Keratinocyte (primary cell): ENCODE measurements at regions not wholly inside any gene's neighbourhood (a gene's known extent, or its start where the extent isn't known, plus 50 kb on each side); places are given as distances from the start of the nearest gene placed in this dataset.

Experiments
- DNase-seq: peaks from one replicate; pipeline ENCODE4 v3.0.0-alpha.2; 2011; ENCODE audit warnings: low read depth, missing footprints, low spot score
- FAIRE-seq: peaks from 2 replicates; lab custom pipeline; 2011; peaks lifted over from hg19 to GRCh38; lab: Jason Lieb, UNC
- H2AFZ ChIP-seq: 2 replicates; pipeline ENCODE4 v1.6.0; 2012; ENCODE audit warnings: low read length, control low read depth, inconsistent platforms; ENCODE audit not compliant: control insufficient read depth
- H3K27ac ChIP-seq: 2 replicates; pipeline ENCODE4 v1.5.1; 2011; ENCODE audit warnings: low read length; ENCODE audit not compliant: control insufficient read depth, insufficient read depth
- H3K27me3 ChIP-seq: 3 replicates; pipeline ENCODE4 v1.6.0; 2011; ENCODE audit warnings: low read length; ENCODE audit not compliant: control insufficient read depth, insufficient read depth; ENCODE audit errors: extremely low read depth
- H3K36me3 ChIP-seq, 2 experiments: 2 replicates in 1 of 2; 3 replicates in 1 of 2; pipeline ENCODE4 v1.5.1; 2011; ENCODE audit warnings: low read length in 2 of 2, mild to moderate bottlenecking in 1 of 2; ENCODE audit not compliant: control insufficient read depth in 2 of 2, insufficient read depth in 2 of 2; ENCODE audit errors: extremely low read depth in 1 of 2
- H3K4me1 ChIP-seq: 3 replicates; pipeline ENCODE4 v1.5.1; 2011; ENCODE audit warnings: low read length; ENCODE audit not compliant: control insufficient read depth, insufficient read depth; ENCODE audit errors: extremely low read depth
- H3K4me2 ChIP-seq: 3 replicates; pipeline ENCODE4 v1.6.0; 2011; ENCODE audit warnings: low read depth, low read length; ENCODE audit not compliant: control insufficient read depth, insufficient read depth; ENCODE audit errors: extremely low read depth
- H3K4me3 ChIP-seq, 3 experiments: fragments of 200-600 bp in 1 of 3; sonication (generic) in 1 of 3; 2 replicates in 2 of 3; 3 replicates in 1 of 3; pipeline ENCODE4 v1.5.1; 2011 to 2016; ENCODE audit warnings: low read length in 3 of 3, mild to moderate bottlenecking in 3 of 3, control low read depth in 2 of 3, inconsistent platforms in 1 of 3, low read depth in 1 of 3, mixed read lengths in 1 of 3, mixed run types in 1 of 3, moderate library complexity in 1 of 3; ENCODE audit not compliant: control insufficient read depth in 2 of 3, insufficient read depth in 2 of 3; ENCODE audit errors: extremely low read depth in 1 of 3
- H3K79me2 ChIP-seq: 2 replicates; pipeline ENCODE4 v1.6.0; 2012; ENCODE audit warnings: low read length; ENCODE audit not compliant: control insufficient read depth, insufficient read depth
- H3K9ac ChIP-seq: 3 replicates; pipeline ENCODE4 v1.6.0; 2011; ENCODE audit warnings: low read length; ENCODE audit not compliant: control insufficient read depth, insufficient read depth; ENCODE audit errors: extremely low read depth
- H3K9me1 ChIP-seq: 3 replicates; pipeline ENCODE4 v1.6.0; 2011; ENCODE audit warnings: low read length; ENCODE audit not compliant: control insufficient read depth, insufficient read depth; ENCODE audit errors: extremely low read depth
- H3K9me3 ChIP-seq: 2 replicates; pipeline ENCODE4 v1.5.1; 2012; ENCODE audit warnings: low read depth, low read length; ENCODE audit not compliant: control insufficient read depth
- H4K20me1 ChIP-seq: 3 replicates; pipeline ENCODE4 v1.6.0; 2011; ENCODE audit warnings: low read length; ENCODE audit not compliant: control insufficient read depth, insufficient read depth; ENCODE audit errors: extremely low read depth
- EZH2 ChIP-seq: IDR thresholded peaks from one replicate; pipeline ENCODE4 v1.6.1; 2012; ENCODE audit warnings: inconsistent platforms, mild to moderate bottlenecking, low read length, moderate library complexity
- dilution Hi-C: fragments of 300-500 bp; cut with MboI; formaldehyde crosslinking; loops from one replicate; pipeline ENCODE4 v1.7.0; 2020; ENCODE audit warnings: low sequenced_read_pairs; ENCODE audit not compliant: extremely low pct_ligation_motif_present
- TF ChIP-seq, protein P1 (sequence below), 3 experiments: IDR thresholded peaks in 1 of 3; conservative IDR thresholded peaks in 1 of 3; optimal IDR thresholded peaks in 1 of 3; 2 replicates in 2 of 3; 3 replicates in 1 of 3; pipeline versions ENCODE3 to v1.5.1; 2011; ENCODE audit warnings: low read length in 3 of 3, mild to moderate bottlenecking in 3 of 3, moderate library complexity in 2 of 3, control low read depth in 1 of 3, inconsistent platforms in 1 of 3; ENCODE audit not compliant: insufficient read depth in 2 of 3; ENCODE audit errors: extremely low read depth in 1 of 3

DNA sequence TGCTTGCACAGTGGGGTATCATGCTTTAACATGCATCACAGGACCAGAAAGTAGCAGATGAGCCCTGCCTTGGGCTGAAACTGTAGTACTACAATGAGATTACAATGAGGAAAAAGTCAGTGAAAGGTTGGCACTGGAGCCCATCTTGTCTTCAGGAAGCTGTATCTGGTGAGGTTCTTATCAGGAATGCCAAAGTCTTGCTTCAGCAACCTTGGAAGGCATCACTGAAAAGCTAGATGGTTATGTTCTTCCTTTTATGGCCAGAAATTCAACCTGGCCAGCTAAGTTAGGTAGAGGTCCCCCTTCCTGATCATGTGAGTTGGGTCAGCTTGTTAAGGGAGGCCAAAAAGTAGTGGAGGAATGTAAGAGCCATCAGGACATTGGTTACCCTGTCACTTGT is 254.0 kb upstream of the FAT3 start:
- H3K9me3 ChIP-seq, result no peaks in the 10 kb centered on the region

DNA sequence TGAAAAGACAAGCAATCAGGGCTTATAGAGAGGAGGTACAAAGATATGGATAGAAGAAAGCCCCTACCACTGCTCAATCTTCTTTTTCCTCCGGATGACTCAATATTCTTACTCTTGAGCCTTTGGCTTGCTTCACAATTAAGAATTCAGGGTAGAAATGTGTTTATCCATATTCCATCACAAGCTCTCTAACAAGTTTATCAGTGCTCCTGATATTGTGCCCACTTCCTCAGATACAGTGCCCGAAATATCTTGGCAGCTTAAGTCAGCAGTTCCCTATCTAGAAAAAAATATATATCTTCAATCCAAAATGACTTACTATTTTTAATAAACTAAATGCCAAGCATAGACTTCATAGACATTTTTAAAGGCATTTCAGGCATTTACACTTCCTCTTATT is 255.1 kb upstream of the FAT3 start:
- no peak overlapping the region for H3K4me3 ChIP-seq
- H3K27ac ChIP-seq, result no peak overlapping the region
- H3K4me1 ChIP-seq, result no peaks in the 10 kb centered on the region
- DNase-seq (no peak), FAIRE-seq (no peak)
- no peaks in the 10 kb centered on the region for H3K36me3 ChIP-seq
- dilution Hi-C loops, result no loop called here
- no peaks in the 10 kb centered on the region for H3K27me3 ChIP-seq
- H3K9ac ChIP-seq, result no peak overlapping the region
- H3K9me3 ChIP-seq, result no peaks in the 10 kb centered on the region
- H4K20me1 ChIP-seq, result no peaks in the 10 kb centered on the region
- H2AFZ ChIP-seq, result no peak overlapping the region
- H3K4me2 ChIP-seq, result no peak overlapping the region
- H3K79me2 ChIP-seq, result no peaks in the 10 kb centered on the region
- no peaks in the 10 kb centered on the region for H3K9me1 ChIP-seq
- TF ChIP-seq, protein P1, sequence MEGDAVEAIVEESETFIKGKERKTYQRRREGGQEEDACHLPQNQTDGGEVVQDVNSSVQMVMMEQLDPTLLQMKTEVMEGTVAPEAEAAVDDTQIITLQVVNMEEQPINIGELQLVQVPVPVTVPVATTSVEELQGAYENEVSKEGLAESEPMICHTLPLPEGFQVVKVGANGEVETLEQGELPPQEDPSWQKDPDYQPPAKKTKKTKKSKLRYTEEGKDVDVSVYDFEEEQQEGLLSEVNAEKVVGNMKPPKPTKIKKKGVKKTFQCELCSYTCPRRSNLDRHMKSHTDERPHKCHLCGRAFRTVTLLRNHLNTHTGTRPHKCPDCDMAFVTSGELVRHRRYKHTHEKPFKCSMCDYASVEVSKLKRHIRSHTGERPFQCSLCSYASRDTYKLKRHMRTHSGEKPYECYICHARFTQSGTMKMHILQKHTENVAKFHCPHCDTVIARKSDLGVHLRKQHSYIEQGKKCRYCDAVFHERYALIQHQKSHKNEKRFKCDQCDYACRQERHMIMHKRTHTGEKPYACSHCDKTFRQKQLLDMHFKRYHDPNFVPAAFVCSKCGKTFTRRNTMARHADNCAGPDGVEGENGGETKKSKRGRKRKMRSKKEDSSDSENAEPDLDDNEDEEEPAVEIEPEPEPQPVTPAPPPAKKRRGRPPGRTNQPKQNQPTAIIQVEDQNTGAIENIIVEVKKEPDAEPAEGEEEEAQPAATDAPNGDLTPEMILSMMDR (optimal IDR thresholded peaks at IDR 0.05 in 1 of 3, IDR thresholded peaks at IDR 0.05 in 1 of 3, conservative IDR thresholded peaks at IDR 0.05 in 1 of 3; ENCODE audit: extremely low read depth in 1 of 3, insufficient read depth in 2 of 3, low read length in 3 of 3), result no peak
- TF ChIP-seq EZH2, result no peak

More for the DNA sequence above, 254.0 kb upstream of the FAT3 start:
- Histone ChIP-seq H3K4me3 (no peak overlapping the region), H3K36me3 (no peaks in the 10 kb centered on the region), H3K9me1 (no peaks in the 10 kb centered on the region), H4K20me1 (no peaks in the 10 kb centered on the region), H3K27me3 (no peaks in the 10 kb centered on the region), H3K4me2 (no peak overlapping the region), H3K79me2 (no peaks in the 10 kb centered on the region), H3K9ac (no peak overlapping the region), H2AFZ (no peak overlapping the region), H3K27ac (no peak overlapping the region), H3K4me1 (no peaks in the 10 kb centered on the region)
- dilution Hi-C loops, result no loop called here
- no peak for TF ChIP-seq EZH2
- TF ChIP-seq, protein P1 (optimal IDR thresholded peaks at IDR 0.05 in 1 of 3, IDR thresholded peaks at IDR 0.05 in 1 of 3, conservative IDR thresholded peaks at IDR 0.05 in 1 of 3; ENCODE audit: extremely low read depth in 1 of 3, insufficient read depth in 2 of 3, low read length in 3 of 3), result no peak
- no peak for DNase-seq
- no peak for FAIRE-seq
